ENCODE measurements at regions not wholly inside any gene's neighbourhood (a gene's known extent, or its start where the extent isn't known, plus 50 kb on each side); places are given as distances from the start of the nearest gene placed in this dataset.

DNA sequence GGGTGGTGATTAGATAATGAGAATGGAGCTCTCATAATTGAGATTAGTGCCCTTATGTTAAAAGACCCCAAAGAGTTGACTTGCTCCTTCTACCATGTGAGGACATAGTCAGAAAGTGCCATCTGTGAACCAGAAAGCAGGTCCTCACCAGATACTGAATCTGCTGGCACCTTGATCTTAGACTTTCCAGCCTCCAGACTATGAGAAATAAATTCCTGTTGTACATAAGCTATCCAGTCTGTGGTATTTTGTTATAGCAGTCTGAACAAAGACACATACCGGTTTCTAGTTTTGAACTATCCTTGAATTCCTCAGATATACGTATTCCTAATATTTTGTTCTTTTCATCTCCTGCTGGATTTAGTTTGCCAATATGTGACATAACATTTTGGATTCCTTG is 228.1 kb downstream of the FZD1 start:
- TF ChIP-seq, protein P1, sequence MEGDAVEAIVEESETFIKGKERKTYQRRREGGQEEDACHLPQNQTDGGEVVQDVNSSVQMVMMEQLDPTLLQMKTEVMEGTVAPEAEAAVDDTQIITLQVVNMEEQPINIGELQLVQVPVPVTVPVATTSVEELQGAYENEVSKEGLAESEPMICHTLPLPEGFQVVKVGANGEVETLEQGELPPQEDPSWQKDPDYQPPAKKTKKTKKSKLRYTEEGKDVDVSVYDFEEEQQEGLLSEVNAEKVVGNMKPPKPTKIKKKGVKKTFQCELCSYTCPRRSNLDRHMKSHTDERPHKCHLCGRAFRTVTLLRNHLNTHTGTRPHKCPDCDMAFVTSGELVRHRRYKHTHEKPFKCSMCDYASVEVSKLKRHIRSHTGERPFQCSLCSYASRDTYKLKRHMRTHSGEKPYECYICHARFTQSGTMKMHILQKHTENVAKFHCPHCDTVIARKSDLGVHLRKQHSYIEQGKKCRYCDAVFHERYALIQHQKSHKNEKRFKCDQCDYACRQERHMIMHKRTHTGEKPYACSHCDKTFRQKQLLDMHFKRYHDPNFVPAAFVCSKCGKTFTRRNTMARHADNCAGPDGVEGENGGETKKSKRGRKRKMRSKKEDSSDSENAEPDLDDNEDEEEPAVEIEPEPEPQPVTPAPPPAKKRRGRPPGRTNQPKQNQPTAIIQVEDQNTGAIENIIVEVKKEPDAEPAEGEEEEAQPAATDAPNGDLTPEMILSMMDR (IDR thresholded peaks at IDR 0.05), result no peak
- TF ChIP-seq POLR2A (IDR thresholded peaks at IDR 0.05) (no peak), POLR2AphosphoS5 (IDR thresholded peaks at IDR 0.05) (no peak)
